Myocyte (in vitro differentiated cells): ENCODE measurements at regions not wholly inside any gene's neighbourhood (a gene's known extent, or its start where the extent isn't known, plus 50 kb on each side); places are given as distances from the start of the nearest gene placed in this dataset.
"Not testable (repeated sequence)": the region's sequence is repeated elsewhere in the genome, so short reads cannot be mapped to it uniquely, and the experiment has no call there.

Experiments
- DNase-seq: peaks from one replicate; pipeline ENCODE4 v3.0.0-alpha.2; 2012; ENCODE audit warnings: low read depth

DNA sequence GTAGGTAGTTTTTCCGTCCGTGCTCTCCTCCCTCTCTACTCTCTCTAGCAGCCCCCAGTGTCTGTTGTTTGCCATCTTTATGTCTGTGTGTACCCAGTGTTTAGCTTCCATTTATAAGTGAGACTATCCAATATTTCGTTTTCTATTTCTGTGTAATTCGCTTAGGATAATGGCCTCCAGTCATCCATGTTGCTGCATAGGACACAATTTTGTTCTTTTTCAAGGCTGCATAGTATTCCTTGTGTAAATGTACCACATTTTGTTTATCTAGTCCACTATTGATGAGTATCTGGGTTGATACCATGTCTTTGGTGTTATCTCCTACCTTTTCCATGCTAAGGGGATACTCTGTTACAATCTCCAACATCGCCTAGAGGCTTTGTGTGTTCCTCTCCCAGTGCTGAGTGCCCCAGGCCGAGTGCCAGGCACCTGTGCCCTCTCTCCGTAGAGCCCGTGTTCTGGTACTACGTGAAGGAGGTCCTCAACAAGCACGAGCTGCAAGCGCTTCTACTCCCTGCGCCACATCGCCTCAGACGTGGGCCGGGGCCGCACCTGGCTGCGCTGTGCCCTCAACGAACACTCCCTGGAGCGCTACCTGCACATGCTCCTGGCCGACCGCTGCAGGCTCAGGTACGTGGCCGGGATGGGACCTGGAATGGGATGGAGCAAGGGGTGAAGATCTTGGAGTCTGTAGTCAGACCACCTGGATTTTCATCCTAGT lies 51.0 kb downstream of the NPIPB11 start:
- not testable (repeated sequence) for DNase-seq

DNA sequence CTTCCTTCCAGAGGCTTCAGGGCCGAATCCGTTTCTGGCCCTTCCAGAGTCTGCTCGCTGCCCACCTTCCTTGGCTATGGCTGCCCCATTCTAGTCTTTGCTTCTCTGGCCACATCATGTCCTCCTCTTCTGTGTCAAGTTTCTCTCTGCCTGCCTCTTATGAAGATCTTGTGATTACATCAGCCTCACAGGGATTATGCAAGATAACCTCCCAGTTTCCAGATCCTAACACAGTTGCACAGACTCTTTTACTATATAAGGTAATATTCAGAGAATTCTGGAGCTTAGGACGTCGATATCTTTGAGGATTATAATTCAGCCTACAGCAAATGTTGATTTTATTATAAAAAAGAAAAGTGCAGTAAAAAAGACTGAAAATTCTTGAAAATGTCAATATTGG lies 52.1 kb downstream of the NPIPB11 start:
- DNase-seq, result not testable (repeated sequence)

DNA sequence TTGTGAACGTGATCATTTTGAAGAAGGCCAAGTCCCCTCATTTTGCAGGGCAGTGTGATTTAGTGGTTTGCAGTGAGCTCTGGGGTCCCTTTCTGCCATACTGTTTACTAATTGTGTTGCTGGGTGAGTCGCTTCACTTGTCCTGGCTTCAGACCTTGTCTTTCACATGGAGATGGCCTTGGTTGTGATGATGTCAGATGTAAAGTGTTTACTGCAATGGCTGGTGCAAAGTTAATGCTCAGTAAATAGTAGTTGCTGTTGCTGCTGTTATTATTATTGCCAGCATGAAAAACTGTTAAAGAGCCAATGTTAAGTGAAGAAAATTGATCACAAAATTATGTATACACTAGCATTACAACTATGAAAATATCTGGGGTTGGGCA lies 53.9 kb downstream of the NPIPB11 start:
- not testable (repeated sequence) for DNase-seq

DNA sequence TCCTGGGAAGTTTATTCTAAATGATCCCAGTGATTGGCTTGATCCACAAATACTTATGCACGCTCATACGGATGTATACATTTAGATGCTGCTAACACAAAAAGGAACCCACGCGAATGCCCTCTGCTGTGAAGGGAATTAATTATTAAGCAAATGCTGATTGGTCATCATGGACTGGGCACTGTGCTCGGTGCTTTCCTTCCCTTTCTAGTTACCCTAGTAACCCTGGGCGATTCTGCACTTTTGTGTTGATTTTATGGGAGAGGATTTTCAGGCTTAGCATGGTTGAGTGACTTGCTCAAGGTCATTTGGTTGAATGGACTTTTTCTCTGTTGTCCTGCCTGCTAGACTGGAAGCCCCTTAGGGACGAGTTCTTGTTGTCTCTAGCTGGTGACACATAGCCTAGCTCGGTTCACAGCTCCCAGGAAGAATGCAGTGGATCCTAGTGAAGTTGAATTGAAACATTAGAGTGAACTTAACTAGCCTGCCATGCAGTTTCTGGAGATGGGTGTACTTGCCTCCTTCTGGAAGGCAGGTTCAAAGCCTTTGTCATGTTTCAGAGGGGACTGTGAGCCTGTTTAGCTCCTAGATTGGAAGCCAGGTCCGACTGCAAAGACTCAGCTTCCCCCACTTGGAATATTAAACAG lies 54.4 kb downstream of the NPIPB11 start:
- DNase-seq, result not testable (repeated sequence)

DNA sequence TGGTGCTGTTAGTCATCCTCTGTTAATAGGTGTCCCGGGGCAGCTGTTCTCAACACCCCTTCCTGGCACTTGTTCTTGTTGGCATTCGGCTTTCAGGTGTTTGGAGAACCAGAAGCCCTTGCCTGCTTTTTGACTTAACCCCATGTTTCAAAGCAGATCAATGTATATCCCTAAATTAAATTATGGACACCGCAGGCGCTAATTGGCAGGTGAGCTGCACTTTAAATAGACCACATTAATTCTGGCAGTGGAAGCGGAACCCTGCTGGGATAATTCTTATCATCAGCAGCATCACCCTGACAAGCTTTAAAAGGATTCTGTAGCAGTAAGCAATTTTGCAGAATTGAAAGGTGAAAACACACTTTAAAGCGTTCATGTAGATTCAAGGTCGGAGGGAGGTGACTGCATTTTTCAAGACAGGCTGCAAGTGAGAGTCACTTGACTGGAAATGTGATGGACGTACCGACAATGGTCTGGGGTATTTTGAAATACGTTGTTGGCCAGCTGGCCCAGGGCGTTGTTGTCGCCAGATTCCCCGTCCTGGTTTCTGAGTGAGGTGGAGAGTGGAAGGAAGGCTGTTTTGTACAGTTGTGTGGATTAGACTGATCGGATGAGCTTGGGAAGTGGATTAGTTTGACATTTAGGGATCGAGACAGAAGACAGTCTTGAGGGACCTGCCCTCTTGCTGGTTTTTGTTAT lies 55.1 kb downstream of the NPIPB11 start:
- DNase-seq, result peak; percentile 24

DNA sequence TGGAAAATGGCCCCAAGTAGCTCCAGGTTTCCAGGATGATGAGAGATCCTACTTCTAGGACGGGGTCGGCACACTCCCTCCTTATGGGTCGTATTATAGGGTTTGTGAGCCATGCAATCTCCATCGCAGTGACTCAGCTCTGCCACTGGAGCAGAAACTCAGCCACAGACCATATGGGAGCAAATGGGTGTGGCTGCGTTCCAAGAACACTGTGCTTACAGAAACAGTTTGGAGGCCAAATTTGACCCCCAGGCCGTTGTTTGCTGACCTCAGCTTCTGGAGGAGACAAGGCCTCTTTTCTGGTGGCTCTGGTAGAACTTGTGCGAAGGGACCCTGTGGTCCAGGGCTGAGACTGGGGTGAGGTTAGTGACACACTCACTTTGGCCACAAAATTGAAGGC lies 56.5 kb downstream of the NPIPB11 start:
- peak; percentile 75 for DNase-seq

DNA sequence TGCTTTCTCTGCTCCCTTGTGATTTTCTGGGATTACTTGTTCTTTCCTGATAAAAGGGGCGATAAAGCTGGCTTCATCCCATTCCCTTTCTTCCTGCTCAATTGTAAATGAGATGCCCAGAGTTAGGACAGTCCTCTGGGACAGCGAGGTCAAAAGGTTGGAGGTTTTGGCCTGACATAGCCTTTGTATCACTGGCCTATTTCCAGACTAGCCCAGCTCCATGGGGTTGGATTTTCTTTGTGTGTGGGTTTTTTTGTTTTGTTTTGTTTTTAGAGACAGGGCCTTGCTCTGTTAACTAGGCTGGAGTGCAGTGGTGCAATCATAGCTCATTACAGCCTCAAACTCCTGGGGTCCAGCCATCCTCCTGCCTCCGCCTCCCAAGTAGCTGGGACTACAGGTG lies 57.8 kb downstream of the NPIPB11 start:
- DNase-seq, result not testable (repeated sequence)

DNA sequence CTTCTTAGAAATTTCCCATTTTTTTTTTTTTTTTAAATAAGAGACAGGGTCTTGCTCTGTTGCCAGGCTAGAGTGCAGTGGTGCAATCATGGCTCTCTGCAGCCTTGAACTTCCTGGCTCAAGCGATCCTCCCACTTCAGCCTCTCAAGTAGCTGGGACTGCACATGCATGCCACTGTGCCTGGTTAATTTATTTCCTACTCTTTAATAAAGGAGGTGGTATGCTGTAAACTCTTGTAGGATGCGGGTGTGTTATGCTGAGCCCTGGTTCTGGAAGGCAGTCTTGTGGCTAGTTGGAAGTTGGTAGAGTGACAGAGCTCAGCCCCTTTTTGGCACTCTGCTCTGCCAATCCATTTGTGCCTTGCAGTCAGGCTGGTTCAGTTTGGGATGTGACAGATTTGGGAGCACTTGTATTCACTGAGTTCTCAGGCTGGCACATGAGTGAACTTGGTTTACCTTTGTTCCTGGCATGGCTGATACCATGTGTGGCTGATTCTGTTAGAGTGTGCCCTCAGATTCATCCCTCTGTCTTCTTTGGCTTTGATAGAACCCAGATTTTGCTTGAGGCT lies 58.3 kb downstream of the NPIPB11 start:
- DNase-seq, result peak; percentile 50

DNA sequence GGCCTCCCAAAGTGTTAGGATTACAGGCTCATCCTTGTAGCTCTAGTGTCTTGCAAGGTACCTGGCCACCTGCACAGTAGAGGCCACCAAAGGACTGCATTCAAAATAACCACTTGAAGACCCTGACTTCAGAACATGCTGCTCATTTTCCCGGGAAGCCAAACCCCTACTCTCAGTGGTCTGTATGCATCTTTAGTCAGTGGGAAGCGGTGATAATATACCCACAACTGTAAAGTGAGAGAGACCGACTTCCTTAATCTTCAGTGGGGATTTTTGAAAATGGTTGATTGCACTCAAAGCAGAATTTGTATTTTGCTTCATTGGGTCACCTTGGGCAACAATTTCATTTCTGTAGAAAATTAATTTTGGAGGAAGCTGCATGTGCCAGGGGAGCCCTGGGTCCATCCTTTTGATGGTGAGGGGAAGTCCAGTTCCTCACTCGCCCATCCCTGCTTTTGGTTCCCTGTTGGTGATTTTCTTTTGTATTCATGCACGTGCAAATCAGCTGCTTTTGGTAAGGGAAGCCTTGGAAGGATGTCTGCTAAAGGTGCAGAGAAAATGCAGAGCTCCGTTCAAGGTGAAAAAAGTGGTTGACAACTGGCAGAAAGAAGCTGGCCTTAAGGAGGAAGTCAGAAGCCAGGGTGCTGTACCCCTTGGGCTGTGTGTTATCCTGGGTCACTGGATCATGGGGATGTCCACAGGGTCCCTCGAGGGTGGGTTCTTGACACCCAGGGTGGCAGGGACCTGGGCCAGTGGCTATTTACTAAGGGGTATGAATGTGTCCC lies 59.5 kb downstream of the NPIPB11 start:
- DNase-seq, result not testable (repeated sequence)

DNA sequence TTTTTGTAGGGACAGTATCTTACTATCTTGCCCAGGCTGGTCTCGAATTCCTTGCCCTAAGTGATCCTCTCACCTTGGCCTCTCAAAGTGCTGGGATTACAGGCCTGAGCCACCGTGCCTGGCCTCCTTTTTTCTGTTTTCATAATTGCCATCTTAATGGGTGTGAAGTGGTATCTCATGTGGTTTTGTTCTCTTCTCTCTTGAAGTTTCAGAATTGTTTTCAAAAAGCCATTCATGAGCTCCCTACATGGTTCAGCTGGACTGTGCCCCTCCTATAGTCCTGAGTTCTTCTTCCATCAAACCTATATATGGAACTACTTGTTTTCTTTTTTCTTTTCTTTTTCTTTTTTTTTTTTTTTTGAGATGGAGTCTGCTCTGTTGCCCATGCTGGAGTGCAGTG lies 60.3 kb downstream of the NPIPB11 start:
- DNase-seq, result not testable (repeated sequence)

DNA sequence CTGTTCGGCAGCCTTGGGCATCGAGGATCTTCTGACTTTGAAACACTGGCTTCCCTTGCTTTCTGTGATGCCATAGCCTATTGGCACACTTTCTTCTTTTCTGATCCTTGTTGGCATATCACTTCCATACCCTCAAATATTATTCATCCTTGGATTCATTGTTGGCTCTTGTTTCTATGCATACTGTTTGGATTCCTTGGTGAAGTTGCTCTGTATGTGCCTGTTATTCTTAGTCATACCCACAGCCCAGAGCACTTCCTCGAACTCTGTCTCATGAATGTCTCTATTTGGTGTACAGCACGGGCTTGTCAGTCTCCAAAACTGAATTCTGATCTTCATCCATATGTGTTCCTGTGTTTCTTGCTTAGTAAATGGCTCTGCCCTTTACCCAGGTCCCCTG lies 63.6 kb downstream of the NPIPB11 start:
- not testable (repeated sequence) for DNase-seq

DNA sequence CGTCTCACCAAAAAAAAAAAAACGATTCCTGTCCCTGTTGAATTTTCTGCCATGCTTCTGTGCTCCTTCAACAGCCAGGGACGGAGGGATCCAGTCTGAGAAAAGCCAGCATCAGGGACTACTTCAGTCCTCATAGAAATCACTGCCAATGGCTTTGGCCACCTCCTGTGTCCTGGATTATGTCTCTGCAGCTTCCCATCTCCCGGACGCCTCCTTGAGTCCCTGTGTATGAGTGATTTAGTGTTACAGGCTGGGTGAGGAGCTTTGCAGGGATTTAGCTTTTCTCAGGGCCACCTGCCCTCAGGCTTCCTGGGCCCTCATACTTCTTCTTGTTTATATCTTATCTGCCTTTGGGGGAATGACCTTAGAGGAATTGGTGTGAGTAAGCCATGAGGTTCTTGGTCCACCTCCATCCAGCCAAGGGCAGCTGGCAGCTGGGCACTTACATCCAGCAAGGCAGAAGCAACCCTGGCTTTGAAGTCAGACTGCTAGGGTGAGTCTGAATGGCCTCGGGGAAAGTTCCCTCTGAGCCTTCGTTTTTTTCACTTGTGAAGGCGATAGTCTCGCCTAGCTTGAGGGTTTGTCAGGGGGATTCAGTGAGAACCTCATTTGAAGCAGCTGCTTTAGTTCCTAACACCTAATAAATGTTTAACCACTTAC lies 65.6 kb downstream of the NPIPB11 start:
- DNase-seq, result not testable (repeated sequence)

DNA sequence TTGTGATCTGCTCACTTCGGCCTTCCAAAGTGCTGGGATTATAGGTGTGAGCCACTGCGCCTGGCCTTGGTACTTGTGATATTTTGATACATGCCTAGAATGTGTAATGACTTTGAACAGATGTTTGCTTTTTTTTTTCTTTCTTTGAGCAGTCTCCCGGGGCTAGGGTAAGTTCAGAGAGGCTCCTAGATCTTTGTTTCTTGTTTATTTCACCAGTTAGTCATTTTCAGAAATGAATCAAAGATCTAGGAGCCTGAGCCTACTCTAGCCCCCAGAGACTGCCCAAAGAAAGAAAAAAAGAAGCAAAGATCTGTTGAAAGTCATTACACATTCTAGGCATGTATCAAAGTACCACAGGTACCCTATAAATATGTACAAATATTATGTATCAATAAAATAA lies 66.3 kb downstream of the NPIPB11 start:
- DNase-seq, result not testable (repeated sequence)

DNA sequence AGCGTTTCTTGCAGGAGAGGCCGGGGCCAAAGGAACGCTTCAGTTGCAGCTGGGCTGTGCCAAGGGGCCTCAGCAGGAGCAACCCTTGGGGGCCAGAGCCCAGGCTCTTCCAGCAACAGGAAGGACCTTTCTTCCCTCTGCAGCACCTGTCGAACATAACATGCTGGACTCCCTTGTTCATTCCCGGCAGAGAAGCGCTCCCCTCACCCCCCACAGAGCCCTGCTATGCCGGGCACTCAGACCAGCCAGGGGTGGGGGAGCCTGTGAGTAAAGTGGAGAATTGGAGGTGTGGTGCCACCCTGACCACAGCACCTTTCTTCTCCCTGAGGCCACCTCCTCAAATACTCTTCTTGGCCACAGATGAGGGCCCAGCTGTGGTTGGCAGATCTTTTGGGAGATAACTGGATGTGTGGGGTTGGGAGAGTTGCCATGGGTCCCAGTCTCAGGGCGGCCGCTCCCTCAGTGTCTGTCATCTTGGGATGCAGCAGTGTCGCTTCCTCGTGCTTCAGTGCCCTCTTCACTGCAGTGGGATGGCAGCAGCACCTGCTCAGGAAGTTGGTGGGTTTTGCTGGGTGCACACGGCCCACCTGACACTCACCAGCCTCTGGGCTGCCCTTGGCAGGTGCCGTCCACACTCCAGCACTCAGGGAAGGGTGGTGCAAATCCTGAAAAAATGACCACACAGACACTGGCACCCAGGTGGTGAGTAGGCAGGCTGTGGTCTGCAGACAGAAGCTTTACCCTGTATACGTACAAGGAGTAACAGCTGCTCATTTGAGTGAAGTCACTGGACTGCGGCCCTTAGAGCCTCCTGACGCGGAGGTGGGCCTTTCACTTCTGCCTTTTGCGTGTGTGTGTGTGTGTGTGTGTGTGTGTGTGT lies 67.5 kb downstream of the NPIPB11 start:
- DNase-seq, result not testable (repeated sequence)

DNA sequence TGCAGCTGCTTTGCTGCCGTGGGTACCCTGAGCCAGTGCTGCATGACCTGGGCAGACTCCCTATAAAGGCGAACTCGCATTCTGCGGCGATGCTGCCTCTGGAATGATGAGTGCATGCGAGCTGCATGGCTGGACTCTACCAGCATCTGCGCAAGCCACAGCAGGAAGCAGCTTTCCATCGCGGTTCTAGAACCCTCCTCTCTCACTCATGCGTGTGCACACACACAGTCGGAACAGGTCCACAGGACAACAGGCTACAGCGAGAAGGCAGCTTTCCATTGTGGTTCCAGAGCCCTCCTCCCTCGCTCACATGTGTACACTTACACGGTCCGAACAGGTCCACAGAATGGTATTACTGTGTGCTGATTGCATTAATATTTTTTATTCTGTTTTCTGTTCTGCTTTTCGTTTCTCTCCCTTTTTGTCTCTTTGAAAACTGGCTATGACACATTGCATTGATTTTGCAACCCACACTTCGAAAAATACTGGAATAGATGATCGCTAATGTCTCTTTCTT lies 69.1 kb downstream of the NPIPB11 start:
- not testable (repeated sequence) for DNase-seq

DNA sequence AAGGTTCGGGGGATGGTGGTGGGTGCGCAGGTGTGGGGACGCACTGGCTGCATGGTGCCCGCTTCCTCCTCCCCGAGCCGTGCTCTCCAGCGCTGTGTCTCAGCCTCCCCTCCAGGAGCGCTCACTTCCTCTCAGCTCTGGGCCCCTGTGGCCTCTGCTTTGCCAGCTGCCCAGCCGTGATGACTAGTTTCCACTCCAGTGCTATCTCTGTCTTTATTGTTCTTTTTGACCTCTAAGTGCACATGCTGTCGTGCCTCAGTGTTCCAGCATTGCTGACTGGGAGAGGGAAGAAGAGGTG lies 71.0 kb downstream of the NPIPB11 start:
- not testable (repeated sequence) for DNase-seq

DNA sequence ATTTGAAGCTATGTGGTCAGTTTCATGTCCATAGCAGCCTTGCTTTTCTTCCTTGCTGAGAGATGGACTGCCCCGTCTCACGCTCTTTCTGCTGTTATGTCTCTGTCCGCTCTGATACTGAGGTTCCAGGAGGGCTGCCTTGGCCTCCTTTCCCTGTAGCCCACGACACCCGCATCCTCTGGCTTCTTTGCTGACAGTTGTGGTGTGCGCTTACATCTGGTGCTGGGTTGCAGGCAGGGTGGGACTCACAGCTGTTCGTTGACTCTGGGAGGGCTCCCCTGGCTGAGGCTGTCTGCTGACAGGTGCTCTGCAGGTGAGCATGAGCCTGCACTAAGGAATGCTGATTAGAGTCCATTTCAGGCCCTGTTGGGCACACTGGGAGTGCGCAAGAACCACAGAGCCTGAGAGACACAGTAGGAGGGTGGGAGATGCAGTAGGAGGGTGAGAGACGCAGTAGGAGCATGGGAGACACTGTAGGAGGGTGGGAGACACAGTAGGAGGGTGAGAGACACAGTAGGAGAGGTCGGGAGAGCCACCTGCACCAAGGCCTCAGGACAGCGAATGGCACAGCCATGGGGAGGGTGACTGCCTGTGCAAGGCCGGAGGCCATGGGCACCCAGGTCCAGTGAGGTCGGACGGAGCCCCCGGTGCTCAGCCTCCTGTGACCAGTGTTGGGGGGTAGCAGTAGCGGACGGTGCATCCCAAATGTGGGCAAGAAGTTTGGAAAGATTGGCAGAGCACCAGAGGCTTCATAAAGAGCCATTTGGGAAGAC lies 71.5 kb downstream of the NPIPB11 start:
- not testable (repeated sequence) for DNase-seq

DNA sequence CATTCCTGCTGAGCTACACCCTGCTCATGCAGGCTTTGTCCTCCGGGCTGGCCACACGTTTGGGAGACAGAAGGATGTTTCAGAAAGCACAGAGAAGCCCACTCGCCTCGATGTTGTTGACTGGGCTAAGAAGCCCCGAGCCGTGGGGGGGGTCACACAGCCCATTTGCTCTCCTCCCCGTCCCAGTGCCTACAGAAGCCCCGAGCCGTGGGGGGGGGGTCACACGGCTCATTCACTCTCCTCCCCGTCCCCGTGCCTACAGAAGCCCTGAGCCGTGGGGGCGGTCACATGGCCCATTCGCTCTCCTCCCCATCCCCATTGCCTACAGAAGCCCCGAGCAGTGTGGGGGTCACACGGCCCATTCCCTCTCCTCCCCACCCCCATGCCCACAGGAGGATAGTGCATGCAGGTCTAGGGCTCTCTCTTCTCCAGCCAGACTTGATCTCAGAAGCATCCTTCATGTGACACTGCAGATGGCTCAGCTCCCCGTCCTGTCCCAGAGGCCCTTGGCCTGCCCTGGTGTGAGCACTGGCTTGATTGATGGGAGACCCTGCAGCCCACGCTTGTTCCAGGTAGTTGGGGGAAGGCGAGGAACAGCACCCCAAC lies 72.9 kb downstream of the NPIPB11 start:
- DNase-seq, result not testable (repeated sequence)
